Smooth muscle cell (in vitro differentiated cells): ENCODE measurements at regions not wholly inside any gene's neighbourhood (a gene's known extent, or its start where the extent isn't known, plus 50 kb on each side); places are given as distances from the start of the nearest gene placed in this dataset.
A peak's percentile ranks its signal among the peaks of the same experiment; 100 is the strongest.

ENCODE experiments used
- DNase-seq: peaks from one replicate; lab custom pipeline; 2025; ENCODE audit not compliant: unreplicated experiment; lab: John Stamatoyannopoulos, UW
- H2AFZ ChIP-seq: fragments of 200-600 bp; sonication (generic); 2 replicates; pipeline ENCODE4 v1.6.0; 2016; ENCODE audit warnings: antibody characterized with exemption, low read depth, mild to moderate bottlenecking
- H3F3A ChIP-seq: fragments of 200-600 bp; sonication (generic); 2 replicates; pipeline ENCODE4 v1.6.0; 2017; ENCODE audit warnings: antibody characterized with exemption, low read depth
- H3K27ac ChIP-seq: fragments of 200-600 bp; sonication (generic); 2 replicates; pipeline ENCODE4 v1.5.1; 2016; ENCODE audit warnings: low read depth, mild to moderate bottlenecking
- H3K27me3 ChIP-seq: fragments of 200-600 bp; sonication (generic); 2 replicates; pipeline ENCODE4 v1.6.1; 2016; ENCODE audit warnings: low read depth, mild to moderate bottlenecking
- H3K36me3 ChIP-seq: fragments of 200-600 bp; sonication (generic); 2 replicates; pipeline ENCODE4 v1.5.1; 2016; ENCODE audit warnings: low read depth
- H3K4me1 ChIP-seq: fragments of 200-600 bp; sonication (generic); 2 replicates; pipeline ENCODE4 v1.5.1; 2016; ENCODE audit warnings: low read depth
- H3K4me2 ChIP-seq: fragments of 200-600 bp; sonication (generic); 2 replicates; pipeline ENCODE4 v1.6.0; 2016; ENCODE audit warnings: mild to moderate bottlenecking
- H3K4me3 ChIP-seq: fragments of 200-600 bp; sonication (generic); 2 replicates; pipeline ENCODE4 v1.5.1; 2016; ENCODE audit warnings: mild to moderate bottlenecking
- H3K79me2 ChIP-seq: fragments of 200-600 bp; sonication (generic); 2 replicates; pipeline ENCODE4 v1.6.0; 2016; ENCODE audit warnings: low read depth, mild to moderate bottlenecking
- H3K9ac ChIP-seq: fragments of 200-600 bp; sonication (generic); 2 replicates; pipeline ENCODE4 v1.6.0; 2016; ENCODE audit warnings: low read depth
- H3K9me3 ChIP-seq: fragments of 200-600 bp; sonication (generic); replicated peaks from 2 replicates; pipeline ENCODE4 v1.5.1; 2016; ENCODE audit warnings: low read depth
- H4K20me1 ChIP-seq: fragments of 200-600 bp; sonication (generic); 2 replicates; pipeline ENCODE4 v1.6.0; 2016; ENCODE audit warnings: low read depth
- WGBS: methylation state at CpG from one replicate; pipeline ENCODE4 v1.1.7; 2016; ENCODE audit warnings: low lambda C conversion rate; 5-methylcytosine and 5-hydroxymethylcytosine counted together
- TF ChIP-seq, protein P1 (sequence below): fragments of 200-600 bp; sonication (generic); IDR thresholded peaks from 2 replicates; pipeline ENCODE4 v1.5.1; 2017; ENCODE audit warnings: borderline replicate concordance, mild to moderate bottlenecking, antibody characterized with exemption; ENCODE audit not compliant: insufficient read depth, poor library complexity, severe bottlenecking

DNA sequence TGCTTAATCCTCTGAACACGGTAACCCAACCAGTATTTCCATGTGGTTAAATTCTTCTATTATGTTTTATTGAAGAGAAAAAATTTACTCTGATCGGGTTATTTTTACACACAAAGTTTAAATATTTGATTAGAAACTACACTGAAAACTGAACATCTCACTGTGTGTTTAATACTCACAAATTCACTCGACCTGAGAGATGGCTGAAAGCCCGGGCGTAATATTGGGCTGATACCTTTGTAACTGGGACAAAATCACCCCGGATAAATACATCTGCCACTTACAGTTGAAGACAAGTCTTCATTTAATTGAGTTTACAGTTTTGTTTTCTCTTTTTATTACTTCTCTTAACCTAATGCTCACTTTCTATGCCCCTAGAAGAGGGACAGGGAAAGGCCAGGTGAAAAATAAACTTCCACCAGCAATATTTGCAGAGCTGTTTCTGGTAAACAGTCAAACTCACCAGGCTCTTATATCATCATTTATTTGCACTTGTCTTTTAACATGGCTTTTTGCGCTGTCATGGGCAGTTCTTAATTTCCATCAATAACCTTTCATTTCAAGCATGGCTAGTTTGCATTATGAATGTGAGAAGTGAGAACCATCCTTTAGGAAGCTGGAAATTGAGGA, 145.6 kb upstream of the TMCO5A start:
- no peaks in the 10 kb centered on the region for H3K79me2 ChIP-seq
- H3K4me3 ChIP-seq = no peak overlapping the region
- H3K36me3 ChIP-seq = no peaks in the 10 kb centered on the region
- no peaks in the 10 kb centered on the region for H4K20me1 ChIP-seq
- TF ChIP-seq, protein P1, sequence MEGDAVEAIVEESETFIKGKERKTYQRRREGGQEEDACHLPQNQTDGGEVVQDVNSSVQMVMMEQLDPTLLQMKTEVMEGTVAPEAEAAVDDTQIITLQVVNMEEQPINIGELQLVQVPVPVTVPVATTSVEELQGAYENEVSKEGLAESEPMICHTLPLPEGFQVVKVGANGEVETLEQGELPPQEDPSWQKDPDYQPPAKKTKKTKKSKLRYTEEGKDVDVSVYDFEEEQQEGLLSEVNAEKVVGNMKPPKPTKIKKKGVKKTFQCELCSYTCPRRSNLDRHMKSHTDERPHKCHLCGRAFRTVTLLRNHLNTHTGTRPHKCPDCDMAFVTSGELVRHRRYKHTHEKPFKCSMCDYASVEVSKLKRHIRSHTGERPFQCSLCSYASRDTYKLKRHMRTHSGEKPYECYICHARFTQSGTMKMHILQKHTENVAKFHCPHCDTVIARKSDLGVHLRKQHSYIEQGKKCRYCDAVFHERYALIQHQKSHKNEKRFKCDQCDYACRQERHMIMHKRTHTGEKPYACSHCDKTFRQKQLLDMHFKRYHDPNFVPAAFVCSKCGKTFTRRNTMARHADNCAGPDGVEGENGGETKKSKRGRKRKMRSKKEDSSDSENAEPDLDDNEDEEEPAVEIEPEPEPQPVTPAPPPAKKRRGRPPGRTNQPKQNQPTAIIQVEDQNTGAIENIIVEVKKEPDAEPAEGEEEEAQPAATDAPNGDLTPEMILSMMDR = no peak
- H3K9me3 ChIP-seq = no peaks in the 10 kb centered on the region
- no peak for DNase-seq
- no peak overlapping the region for H2AFZ ChIP-seq
- no peaks in the 10 kb centered on the region for H3F3A ChIP-seq
- no peak overlapping the region for H3K9ac ChIP-seq
- H3K27me3 ChIP-seq = no peaks in the 10 kb centered on the region
- H3K4me1 ChIP-seq = no peaks in the 10 kb centered on the region
- 95% methylated on average over 7 of the region's 7 CpGs for WGBS
- H3K27ac ChIP-seq = no peak overlapping the region
- H3K4me2 ChIP-seq = no peak overlapping the region

DNA sequence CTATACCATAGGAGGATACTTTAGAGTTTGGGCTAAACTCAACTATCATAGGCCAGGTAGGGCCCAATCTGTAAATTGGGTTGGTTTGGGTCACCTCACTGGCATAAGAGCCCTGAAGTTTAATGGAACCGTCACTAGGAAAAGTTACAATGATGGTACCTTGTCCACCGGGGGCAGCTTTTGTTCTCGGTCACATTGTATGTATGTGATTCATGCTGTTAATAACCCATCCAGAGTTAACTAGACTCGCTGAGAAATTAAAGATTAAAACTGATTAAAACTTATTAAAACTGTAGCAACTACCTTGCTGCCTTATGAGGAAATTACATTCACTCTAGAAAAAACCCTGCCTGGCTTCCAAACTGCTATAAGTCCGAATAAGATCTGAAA, 145.0 kb upstream of the TMCO5A start:
- no peaks in the 10 kb centered on the region for H3K27me3 ChIP-seq
- H3K9me3 ChIP-seq = no peaks in the 10 kb centered on the region
- H3K9ac ChIP-seq = no peak overlapping the region
- H3K27ac ChIP-seq = peak overlapping the region; percentile 39
- H3K79me2 ChIP-seq = no peaks in the 10 kb centered on the region
- no peak overlapping the region for H3K4me2 ChIP-seq
- no peaks in the 10 kb centered on the region for H4K20me1 ChIP-seq
- H3K4me1 ChIP-seq = no peaks in the 10 kb centered on the region
- no peak overlapping the region for H2AFZ ChIP-seq
- DNase-seq = no peak
- 81% methylated on average over 5 of the region's 5 CpGs for WGBS
- no peaks in the 10 kb centered on the region for H3F3A ChIP-seq
- H3K4me3 ChIP-seq = no peak overlapping the region
- TF ChIP-seq, protein P1 = no peak
- no peaks in the 10 kb centered on the region for H3K36me3 ChIP-seq

DNA sequence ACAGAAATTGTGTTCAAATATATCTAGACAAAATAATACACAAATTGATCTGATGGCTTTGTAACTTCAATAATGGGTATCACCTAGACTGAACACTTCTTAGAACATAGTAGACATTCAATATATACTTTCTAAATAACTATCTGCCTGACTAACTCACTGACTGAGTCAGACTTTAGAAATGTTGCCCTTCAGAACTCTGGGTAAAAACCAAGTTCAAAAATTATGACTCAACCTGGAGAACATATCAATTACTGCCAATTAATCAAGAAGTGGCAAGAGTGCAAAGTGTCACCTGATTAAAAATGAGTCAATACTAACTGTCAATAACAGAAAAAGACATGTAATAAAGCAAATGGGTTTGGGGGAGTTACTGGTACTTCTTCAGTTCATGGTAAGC, 144.6 kb upstream of the TMCO5A start:
- no peaks in the 10 kb centered on the region for H3K4me1 ChIP-seq
- DNase-seq = no peak
- no peaks in the 10 kb centered on the region for H3K79me2 ChIP-seq
- H3K36me3 ChIP-seq = no peaks in the 10 kb centered on the region
- TF ChIP-seq, protein P1 = no peak
- no peaks in the 10 kb centered on the region for H3F3A ChIP-seq
- no peaks in the 10 kb centered on the region for H3K27me3 ChIP-seq
- H3K4me3 ChIP-seq = no peak overlapping the region
- peak overlapping the region; percentile 39 for H3K27ac ChIP-seq
- H4K20me1 ChIP-seq = no peaks in the 10 kb centered on the region
- no peak overlapping the region for H3K9ac ChIP-seq
- no peak overlapping the region for H3K4me2 ChIP-seq
- no peaks in the 10 kb centered on the region for H3K9me3 ChIP-seq
- H2AFZ ChIP-seq = no peak overlapping the region

DNA sequence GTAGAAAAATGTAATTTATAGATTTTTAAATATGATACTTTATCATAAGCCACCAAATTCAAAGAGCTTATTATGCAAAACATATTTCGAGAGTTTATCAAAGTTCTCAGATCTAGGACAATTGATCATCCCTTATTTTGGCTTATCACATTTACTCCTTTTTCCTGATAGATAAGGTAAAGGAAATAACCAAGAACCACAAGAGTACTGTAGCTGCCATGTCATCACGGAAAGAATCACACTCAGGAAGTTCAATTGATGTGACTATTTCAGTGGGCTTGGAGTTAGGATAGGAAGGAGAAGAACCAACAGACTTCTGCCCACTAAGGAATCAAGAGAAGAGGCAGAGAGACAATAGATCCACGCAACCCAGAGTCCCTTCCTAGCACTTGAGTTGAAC, 142.7 kb upstream of the TMCO5A start:
- H3K4me3 ChIP-seq = no peak overlapping the region
- no peaks in the 10 kb centered on the region for H3F3A ChIP-seq
- H3K4me1 ChIP-seq = no peaks in the 10 kb centered on the region
- TF ChIP-seq, protein P1 = no peak
- no peak overlapping the region for H3K9ac ChIP-seq
- no peaks in the 10 kb centered on the region for H3K9me3 ChIP-seq
- H2AFZ ChIP-seq = no peak overlapping the region
- H3K79me2 ChIP-seq = no peaks in the 10 kb centered on the region
- peak overlapping the region; percentile 37 for H3K27ac ChIP-seq
- H3K27me3 ChIP-seq = no peaks in the 10 kb centered on the region
- no peaks in the 10 kb centered on the region for H4K20me1 ChIP-seq
- 68% methylated on average over 3 of the region's 3 CpGs for WGBS
- no peaks in the 10 kb centered on the region for H3K36me3 ChIP-seq
- no peak for DNase-seq
- no peak overlapping the region for H3K4me2 ChIP-seq
